ENCODE measurements at regions not wholly inside any gene's neighbourhood (a gene's known extent, or its start where the extent isn't known, plus 50 kb on each side); places are given as distances from the start of the nearest gene placed in this dataset.

GRCh38 chrX:94830717-94831116 is 1156.7 kb downstream of the FAM133A start (continued):
- TF ChIP-seq ATF6 (CRISPR knock-in tag; IDR thresholded peaks at IDR 0.05) (no peak), AFF4 (CRISPR knock-in tag; IDR thresholded peaks at IDR 0.05; ENCODE audit: borderline replicate concordance) (no peak), ATF3 (CRISPR knock-in tag; conservative IDR thresholded peaks at IDR 0.05) (no peak), ZNF423 (CRISPR knock-in tag; IDR thresholded peaks at IDR 0.05) (no peak), RORB (CRISPR knock-in tag; IDR thresholded peaks at IDR 0.05) (no peak), ZNF671 (CRISPR knock-in tag; IDR thresholded peaks at IDR 0.05) (no peak)

- peaks cover 8% of the 10 kb centered on the region for H3K4me1 Mint-ChIP-seq
- ATAC-seq (no peak), DNase-seq (ENCODE audit: low spot score) (no peak)
- H3K9me3 Mint-ChIP-seq = no peaks in the 10 kb centered on the region
- no peak overlapping the region for H3K4me3 Mint-ChIP-seq
- CTCF ChIA-PET = no interaction called here
- H3K27ac Mint-ChIP-seq = no peak overlapping the region
- H3K36me3 Mint-ChIP-seq = peaks cover 3% of the 10 kb centered on the region; the same call in 1 of the 2 replicates
- POLR2A ChIA-PET = no interaction called here
- TF ChIP-seq ZNF512 (CRISPR knock-in tag; IDR thresholded peaks at IDR 0.05; ENCODE audit: borderline replicate concordance) (no peak), ZNF423 (CRISPR knock-in tag; IDR thresholded peaks at IDR 0.05) (no peak), MXD4 (CRISPR knock-in tag; IDR thresholded peaks at IDR 0.05; ENCODE audit: borderline replicate concordance) (no peak), NR3C1 (CRISPR knock-in tag; conservative IDR thresholded peaks at IDR 0.05; ENCODE audit: low read depth) (no peak), GRHL2 (CRISPR knock-in tag; IDR thresholded peaks at IDR 0.05; ENCODE audit: insufficient replicate concordance, severe bottlenecking) (no peak), HMGXB4 (CRISPR knock-in tag; IDR thresholded peaks at IDR 0.05) (no peak), RELA (CRISPR knock-in tag; IDR thresholded peaks at IDR 0.05; ENCODE audit: borderline replicate concordance) (no peak), KAT7 (CRISPR knock-in tag; IDR thresholded peaks at IDR 0.05; ENCODE audit: borderline replicate concordance) (no peak), PRDM15 (CRISPR knock-in tag; IDR thresholded peaks at IDR 0.05) (no peak), ZSCAN18 (CRISPR knock-in tag; IDR thresholded peaks at IDR 0.05) (no peak), ZNF121 (CRISPR knock-in tag; IDR thresholded peaks at IDR 0.05) (no peak), OVOL2 (CRISPR knock-in tag; IDR thresholded peaks at IDR 0.05; ENCODE audit: borderline replicate concordance) (no peak)
- H3K27me3 Mint-ChIP-seq (ENCODE audit: low read depth) = no peaks in the 10 kb centered on the region
Measured at GRCh38 chrX:94831364-94831763, 1157.4 kb downstream of the FAM133A start.

Measured in WTC11 (cell line).